PC-9 (cell line): ENCODE measurements at regions not wholly inside any gene's neighbourhood (a gene's known extent, or its start where the extent isn't known, plus 50 kb on each side); places are given as distances from the start of the nearest gene placed in this dataset.

ENCODE experiments used
- BruUV-seq: library from RNA; stranded (reverse); fragments of 400-500 nt; replicated peaks from 2 replicates; lab custom pipeline; 2021; lab: Mats Ljungman, UMichigan
- CTCF ChIA-PET: fragments of 300-600 bp; sonication (Branson Sonifier 250); formaldehyde crosslinking; loops from one replicate; lab custom pipeline; 2022; ENCODE audit warnings: antibody characterized with exemption; lab: Charles Lee
- POLR2A ChIA-PET: fragments of 300-600 bp; sonication (Branson Sonifier 250); formaldehyde crosslinking; loops from one replicate; lab custom pipeline; 2022; ENCODE audit warnings: antibody characterized with exemption; ENCODE audit not compliant: unreplicated experiment; lab: Charles Lee
- DNase-seq, 2 experiments: peaks; one replicate each; pipeline versions ENCODE4 v3.0.0 to v3.0.0-alpha.2; 2015 to 2022; ENCODE audit warnings: mixed read lengths in 1 of 2
- H2AFZ ChIP-seq: fragments of 200-600 bp; sonication (generic); 2 replicates; pipeline ENCODE4 v1.8.1; 2017; ENCODE audit warnings: antibody characterized with exemption
- H3F3A ChIP-seq: fragments of 200-600 bp; sonication (generic); 2 replicates; pipeline ENCODE4 v1.8.1; 2017; ENCODE audit warnings: antibody characterized with exemption, mild to moderate bottlenecking, low read depth; ENCODE audit not compliant: insufficient read depth
- H3K27ac ChIP-seq: fragments of 200-600 bp; sonication (generic); 2 replicates; pipeline ENCODE4 v1.6.1; 2016; ENCODE audit warnings: mixed run types
- H3K27me3 ChIP-seq: fragments of 200-600 bp; sonication (generic); 2 replicates; pipeline ENCODE4 v1.6.1; 2016; ENCODE audit warnings: low read depth, mixed run types; ENCODE audit not compliant: insufficient read depth
- H3K36me3 ChIP-seq: fragments of 200-600 bp; sonication (generic); 2 replicates; pipeline ENCODE4 v1.6.1; 2016; ENCODE audit warnings: low read depth, mixed run types
- H3K4me1 ChIP-seq: fragments of 200-600 bp; sonication (generic); replicated peaks from 2 replicates; pipeline ENCODE4 v1.6.1; 2016; ENCODE audit warnings: mixed run types; ENCODE audit not compliant: insufficient read depth
- H3K4me2 ChIP-seq: fragments of 200-600 bp; sonication (generic); 2 replicates; pipeline ENCODE4 v1.6.1; 2017; ENCODE audit warnings: mixed run types
- H3K4me3 ChIP-seq: fragments of 200-600 bp; sonication (generic); 2 replicates; pipeline ENCODE4 v1.6.1; 2016; ENCODE audit warnings: mixed run types
- H3K79me2 ChIP-seq: fragments of 200-600 bp; sonication (generic); 2 replicates; pipeline ENCODE4 v1.6.1; 2017; ENCODE audit warnings: low read depth, mixed run types
- H3K9me2 ChIP-seq: fragments of 200-600 bp; sonication (generic); 2 replicates; pipeline ENCODE4 v1.8.1; 2017; ENCODE audit warnings: mild to moderate bottlenecking; ENCODE audit not compliant: insufficient read depth
- H3K9me3 ChIP-seq: fragments of 200-600 bp; sonication (generic); 2 replicates; pipeline ENCODE4 v1.8.1; 2016; ENCODE audit warnings: low read depth; ENCODE audit not compliant: insufficient read depth
- H4K20me1 ChIP-seq: fragments of 200-600 bp; sonication (generic); 2 replicates; pipeline ENCODE4 v1.8.1; 2017; ENCODE audit not compliant: insufficient read depth
- EZH2 ChIP-seq: fragments of 200-600 bp; sonication (generic); IDR thresholded peaks from 2 replicates; pipeline ENCODE4 v1.8.0; 2017; ENCODE audit warnings: antibody characterized with exemption, low read depth
- intact Hi-C: fragments of 100-400 bp; cut with micrococcal nuclease; formaldehyde crosslinking; loops from one replicate; pipeline ENCODE4 v1.10.0; 2022; ENCODE audit not compliant: unreplicated experiment
- TF ChIP-seq, protein P1 (sequence below): fragments of 200-600 bp; sonication (generic); conservative IDR thresholded peaks from 2 replicates; pipeline ENCODE4 v1.6.1; 2017; ENCODE audit warnings: mixed run types, antibody characterized with exemption, mild to moderate bottlenecking, moderate library complexity

GRCh38 chr1:30225357-30225756 lies 498.0 kb downstream of the MATN1 start:
- TF ChIP-seq EZH2: no peak
- TF ChIP-seq, protein P1, sequence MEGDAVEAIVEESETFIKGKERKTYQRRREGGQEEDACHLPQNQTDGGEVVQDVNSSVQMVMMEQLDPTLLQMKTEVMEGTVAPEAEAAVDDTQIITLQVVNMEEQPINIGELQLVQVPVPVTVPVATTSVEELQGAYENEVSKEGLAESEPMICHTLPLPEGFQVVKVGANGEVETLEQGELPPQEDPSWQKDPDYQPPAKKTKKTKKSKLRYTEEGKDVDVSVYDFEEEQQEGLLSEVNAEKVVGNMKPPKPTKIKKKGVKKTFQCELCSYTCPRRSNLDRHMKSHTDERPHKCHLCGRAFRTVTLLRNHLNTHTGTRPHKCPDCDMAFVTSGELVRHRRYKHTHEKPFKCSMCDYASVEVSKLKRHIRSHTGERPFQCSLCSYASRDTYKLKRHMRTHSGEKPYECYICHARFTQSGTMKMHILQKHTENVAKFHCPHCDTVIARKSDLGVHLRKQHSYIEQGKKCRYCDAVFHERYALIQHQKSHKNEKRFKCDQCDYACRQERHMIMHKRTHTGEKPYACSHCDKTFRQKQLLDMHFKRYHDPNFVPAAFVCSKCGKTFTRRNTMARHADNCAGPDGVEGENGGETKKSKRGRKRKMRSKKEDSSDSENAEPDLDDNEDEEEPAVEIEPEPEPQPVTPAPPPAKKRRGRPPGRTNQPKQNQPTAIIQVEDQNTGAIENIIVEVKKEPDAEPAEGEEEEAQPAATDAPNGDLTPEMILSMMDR: no peak
- Histone ChIP-seq H3K36me3 (no peaks in the 10 kb centered on the region), H3K4me3 (no peak overlapping the region), H3K9me2 (no peaks in the 10 kb centered on the region), H3F3A (no peaks in the 10 kb centered on the region), H3K4me1 (no peaks in the 10 kb centered on the region), H2AFZ (no peak overlapping the region), H3K27ac (no peak overlapping the region), H3K27me3 (peaks cover 29% of the 10 kb centered on the region), H3K9me3 (no peaks in the 10 kb centered on the region), H4K20me1 (no peaks in the 10 kb centered on the region), H3K79me2 (no peaks in the 10 kb centered on the region), H3K4me2 (no peak overlapping the region)
- no peak for DNase-seq
- CTCF ChIA-PET: no interaction called here
- no TSS peak for BruUV-seq
- POLR2A ChIA-PET: no interaction called here
- intact Hi-C loops: no loop called here

DNA sequence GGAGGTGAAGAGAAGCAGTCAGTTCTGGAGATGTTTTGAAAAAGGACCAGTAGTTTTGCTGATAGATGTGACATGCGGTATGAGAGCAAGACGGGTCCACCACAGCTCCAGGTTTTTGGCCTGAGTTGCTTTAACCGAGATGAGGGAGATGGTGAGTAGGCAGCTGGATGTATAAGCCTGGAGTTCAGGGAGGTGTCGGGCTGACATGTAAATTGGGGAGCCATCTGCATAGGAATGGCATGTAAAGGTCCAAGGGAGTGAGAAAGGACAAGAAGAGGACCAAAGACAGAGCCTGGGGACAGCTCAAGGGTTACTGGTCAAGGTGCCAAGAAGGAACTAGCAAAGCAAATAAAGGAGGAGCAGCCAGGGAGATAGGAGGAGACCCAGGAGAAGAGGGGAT lies 503.7 kb downstream of the MATN1 start:
- POLR2A ChIA-PET: no interaction called here

DNA sequence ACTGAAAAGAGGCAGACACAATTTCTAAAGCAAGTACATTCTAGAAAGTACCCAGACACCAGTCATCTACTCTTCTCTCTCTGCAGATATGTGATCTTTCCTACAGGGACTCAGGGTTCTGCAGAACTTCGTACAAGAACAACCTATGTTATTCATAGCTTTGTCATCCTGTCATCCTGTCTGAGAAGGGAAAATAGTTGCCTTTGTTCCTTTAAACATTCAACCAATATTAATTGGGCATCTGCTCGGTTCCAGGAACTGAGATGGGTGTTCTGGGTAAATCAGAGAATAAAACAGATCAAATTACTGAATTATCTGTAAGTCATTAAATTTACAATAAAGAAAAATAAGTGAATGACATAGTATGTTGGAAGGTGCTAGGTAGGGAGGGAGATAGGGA lies 504.9 kb downstream of the MATN1 start:
- H3K4me2 ChIP-seq: no peak overlapping the region
- CTCF ChIA-PET: no interaction called here
- H3K27me3 ChIP-seq: peaks cover 25% of the 10 kb centered on the region; the same call in 1 of the 2 replicates
- no peaks in the 10 kb centered on the region for H3K4me1 ChIP-seq
- no peaks in the 10 kb centered on the region for H3K9me2 ChIP-seq
- H3K9me3 ChIP-seq: no peaks in the 10 kb centered on the region
- no peaks in the 10 kb centered on the region for H4K20me1 ChIP-seq
- H3K4me3 ChIP-seq: no peak overlapping the region
- DNase-seq: no peak
- peaks cover 7% of the 10 kb centered on the region; the same call in 1 of the 2 replicates for H3F3A ChIP-seq
- no peak for TF ChIP-seq EZH2
- TF ChIP-seq, protein P1: no peak
- POLR2A ChIA-PET: no interaction called here
- H3K27ac ChIP-seq: no peak overlapping the region
- BruUV-seq: no TSS peak
- H3K36me3 ChIP-seq: no peaks in the 10 kb centered on the region
- H3K79me2 ChIP-seq: no peaks in the 10 kb centered on the region
- intact Hi-C loops: no loop called here
- no peak overlapping the region for H2AFZ ChIP-seq

More for the DNA sequence above, 503.7 kb downstream of the MATN1 start:
- H3K9me3 ChIP-seq: no peaks in the 10 kb centered on the region
- no peaks in the 10 kb centered on the region for H3K4me1 ChIP-seq
- H3F3A ChIP-seq: peaks cover 7% of the 10 kb centered on the region; the same call in 1 of the 2 replicates
- no peak overlapping the region for H3K4me2 ChIP-seq
- no peaks in the 10 kb centered on the region for H3K36me3 ChIP-seq
- intact Hi-C loops: no loop called here
- peaks cover 18% of the 10 kb centered on the region; the same call in 1 of the 2 replicates for H3K27me3 ChIP-seq
- CTCF ChIA-PET: no interaction called here
- H3K4me3 ChIP-seq: no peak overlapping the region
- TF ChIP-seq EZH2: no peak
- TF ChIP-seq, protein P1: no peak
- DNase-seq: no peak
- no peak overlapping the region for H2AFZ ChIP-seq
- H3K9me2 ChIP-seq: no peaks in the 10 kb centered on the region
- no TSS peak for BruUV-seq
- no peak overlapping the region for H3K27ac ChIP-seq
- no peaks in the 10 kb centered on the region for H3K79me2 ChIP-seq
- no peaks in the 10 kb centered on the region for H4K20me1 ChIP-seq
